ENCODE measurements at regions not wholly inside any gene's neighbourhood (a gene's known extent, or its start where the extent isn't known, plus 50 kb on each side); places are given as distances from the start of the nearest gene placed in this dataset.

GRCh38 chrY:12559007-12559406 lies 142.0 kb upstream of the USP9Y start:
- DNase-seq (ENCODE audit: low read depth in 2 of 2) = no peak

GRCh38 chrY:12576278-12576677 lies 124.8 kb upstream of the USP9Y start:
- no peak for DNase-seq (ENCODE audit: low read depth in 2 of 2)

- DNase-seq (ENCODE audit: low read depth in 2 of 2) = no peak
These were observed 107.4 kb upstream of the USP9Y start for GRCh38 chrY:12593532-12594216.

DNA sequence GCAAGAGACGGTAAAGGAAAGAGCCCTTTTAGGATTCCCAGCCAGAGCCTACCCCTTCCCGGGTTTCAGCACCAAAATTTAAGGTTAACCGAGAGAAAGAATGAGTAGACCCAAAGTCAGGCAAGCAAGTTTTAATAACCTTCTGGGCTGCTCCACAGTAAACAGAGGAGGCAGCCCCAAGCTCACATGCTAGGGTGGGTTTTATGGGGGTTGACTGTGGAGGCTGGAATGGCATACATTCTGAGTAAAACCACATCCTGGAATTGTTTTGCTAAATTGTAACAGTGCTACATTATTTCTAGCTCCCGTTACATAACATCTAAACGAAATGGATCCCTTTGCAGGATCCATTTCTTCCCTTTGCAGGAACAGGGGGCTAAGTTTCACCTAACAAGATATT lies 102.2 kb upstream of the USP9Y start:
- DNase-seq (ENCODE audit: low read depth in 2 of 2) = no peak

GRCh38 chrY:12605426-12605825 lies 95.6 kb upstream of the USP9Y start:
- no peak for DNase-seq (ENCODE audit: low read depth in 2 of 2)

DNA sequence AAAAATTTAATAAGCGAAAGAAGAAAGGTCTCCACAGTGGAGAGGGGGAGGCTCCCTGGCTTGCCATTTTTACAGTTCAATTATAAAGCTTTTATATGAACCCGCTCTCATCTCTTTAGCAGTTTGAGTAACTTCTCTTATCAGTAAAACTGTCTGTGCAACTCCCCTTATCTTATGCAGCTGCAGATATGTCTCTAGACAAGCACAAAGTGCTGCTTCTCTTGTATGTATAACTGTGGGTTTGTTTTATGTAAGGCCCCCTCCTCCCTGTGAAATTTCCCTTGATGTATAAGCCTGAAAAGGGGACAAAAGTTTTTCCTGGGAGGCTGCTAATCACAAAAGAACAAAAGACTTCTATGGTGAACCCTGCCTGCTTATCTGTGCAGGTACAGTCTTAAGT lies 90.2 kb upstream of the USP9Y start:
- DNase-seq (ENCODE audit: low read depth in 2 of 2) = no peak

GRCh38 chrY:12615733-12616446 lies 85.1 kb upstream of the USP9Y start:
- DNase-seq (ENCODE audit: low read depth in 2 of 2) = no peak

GRCh38 chrY:12621454-12622081 lies 79.5 kb upstream of the USP9Y start:
- DNase-seq (ENCODE audit: low read depth in 2 of 2) = no peak

- no peak for DNase-seq (ENCODE audit: low read depth in 2 of 2)
These were observed 77.8 kb upstream of the USP9Y start for GRCh38 chrY:12623204-12623603.

- DNase-seq (ENCODE audit: low read depth in 2 of 2) = no peak
These were observed 58.0 kb upstream of the USP9Y start for GRCh38 chrY:12642986-12643385.

- no peak for DNase-seq (ENCODE audit: low read depth in 2 of 2)
These were observed 57.2 kb upstream of the USP9Y start for GRCh38 chrY:12643693-12644348.

GRCh38 chrY:12651095-12651494 lies 49.9 kb upstream of the USP9Y start:
- DNase-seq (ENCODE audit: low read depth in 2 of 2) = no peak
